ENCODE measurements at regions not wholly inside any gene's neighbourhood (a gene's known extent, or its start where the extent isn't known, plus 50 kb on each side); places are given as distances from the start of the nearest gene placed in this dataset.

- TF ChIP-seq, protein P1, sequence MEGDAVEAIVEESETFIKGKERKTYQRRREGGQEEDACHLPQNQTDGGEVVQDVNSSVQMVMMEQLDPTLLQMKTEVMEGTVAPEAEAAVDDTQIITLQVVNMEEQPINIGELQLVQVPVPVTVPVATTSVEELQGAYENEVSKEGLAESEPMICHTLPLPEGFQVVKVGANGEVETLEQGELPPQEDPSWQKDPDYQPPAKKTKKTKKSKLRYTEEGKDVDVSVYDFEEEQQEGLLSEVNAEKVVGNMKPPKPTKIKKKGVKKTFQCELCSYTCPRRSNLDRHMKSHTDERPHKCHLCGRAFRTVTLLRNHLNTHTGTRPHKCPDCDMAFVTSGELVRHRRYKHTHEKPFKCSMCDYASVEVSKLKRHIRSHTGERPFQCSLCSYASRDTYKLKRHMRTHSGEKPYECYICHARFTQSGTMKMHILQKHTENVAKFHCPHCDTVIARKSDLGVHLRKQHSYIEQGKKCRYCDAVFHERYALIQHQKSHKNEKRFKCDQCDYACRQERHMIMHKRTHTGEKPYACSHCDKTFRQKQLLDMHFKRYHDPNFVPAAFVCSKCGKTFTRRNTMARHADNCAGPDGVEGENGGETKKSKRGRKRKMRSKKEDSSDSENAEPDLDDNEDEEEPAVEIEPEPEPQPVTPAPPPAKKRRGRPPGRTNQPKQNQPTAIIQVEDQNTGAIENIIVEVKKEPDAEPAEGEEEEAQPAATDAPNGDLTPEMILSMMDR (IDR thresholded peaks at IDR 0.05) = no peak
- TF ChIP-seq POLR2A (IDR thresholded peaks at IDR 0.05) = no peak
These were observed 191.2 kb upstream of the KLF6 start for GRCh38 chr10:3976171-3976570.

Measured in testis (tissue), 2 donors.